SK-N-SH (cell line): ENCODE measurements at regions not wholly inside any gene's neighbourhood (a gene's known extent, or its start where the extent isn't known, plus 50 kb on each side); places are given as distances from the start of the nearest gene placed in this dataset.

ENCODE experiments used
- CTCF ChIA-PET: fragments of 300-600, 350-600 bp; formaldehyde crosslinking; extraction: SDS; loops from one replicate; lab custom pipeline; 2021; lab: Yijun Ruan, JAX
- POLR2A ChIA-PET: fragments of 350-600 bp; sonication (Branson Sonifier 250); formaldehyde crosslinking; extraction: SDS; loops from one replicate; lab custom pipeline; 2020; ENCODE audit warnings: antibody characterized with exemption, inconsistent platforms; lab: Yijun Ruan, JAX
- DNase-seq: peaks from one replicate; pipeline ENCODE4 v3.0.0; 2012
- H2AFZ ChIP-seq: fragments of 200-600 bp; sonication (generic); 2 replicates; pipeline ENCODE4 v1.8.1; 2016; ENCODE audit warnings: antibody characterized with exemption, mild to moderate bottlenecking, low read depth
- H3F3A ChIP-seq: fragments of 200-600 bp; sonication (generic); replicated peaks from 2 replicates; pipeline ENCODE3; 2016; ENCODE audit warnings: antibody characterized with exemption, mild to moderate bottlenecking; ENCODE audit not compliant: insufficient read depth
- H3K27ac ChIP-seq, 2 experiments: fragments of 200-500 bp in 1 of 2; fragments of 200-600 bp in 1 of 2; sonication (Bioruptor generic) in 1 of 2; sonication (generic), shearing (Covaris generic) in 1 of 2; 2 replicates each; pipeline versions ENCODE4 v1.5.1 to v1.6.1; 2014 to 2016; ENCODE audit warnings: low read depth in 2 of 2, inconsistent platforms in 1 of 2, low read length in 1 of 2, mild to moderate bottlenecking in 1 of 2, mixed read lengths in 1 of 2
- H3K27me3 ChIP-seq: fragments of 200-600 bp; sonication (generic), shearing (Covaris generic); 2 replicates; pipeline ENCODE4 v1.6.1; 2016; ENCODE audit warnings: mixed run types; ENCODE audit not compliant: insufficient read depth
- H3K36me3 ChIP-seq, 2 experiments: fragments of 200-500 bp in 1 of 2; fragments of 200-600 bp in 1 of 2; sonication (Bioruptor generic) in 1 of 2; sonication (generic) in 1 of 2; replicated peaks in 1 of 2; 2 replicates each; pipeline versions ENCODE3 to v1.5.1; 2014 to 2016; ENCODE audit warnings: low read length in 1 of 2, mild to moderate bottlenecking in 1 of 2; ENCODE audit not compliant: insufficient read depth in 2 of 2, control insufficient read depth in 1 of 2
- H3K4me1 ChIP-seq, 2 experiments: fragments of 200-500 bp in 1 of 2; fragments of 200-600 bp in 1 of 2; sonication (Bioruptor generic) in 1 of 2; sonication (generic), shearing (Covaris generic) in 1 of 2; 2 replicates each; pipeline versions ENCODE4 v1.5.1 to v1.6.1; 2014 to 2016; ENCODE audit warnings: low read depth in 1 of 2, low read length in 1 of 2, mixed run types in 1 of 2; ENCODE audit not compliant: insufficient read depth in 2 of 2, control insufficient read depth in 1 of 2
- H3K4me2 ChIP-seq: fragments of 200-600 bp; sonication (generic), shearing (Covaris generic); 2 replicates; pipeline ENCODE4 v1.6.1; 2017; ENCODE audit warnings: mixed run types
- H3K4me3 ChIP-seq, 2 experiments: fragments of 200-500 bp in 1 of 2; fragments of 200-600 bp in 1 of 2; sonication (Bioruptor generic) in 1 of 2; sonication (generic), shearing (Covaris generic) in 1 of 2; 2 replicates each; pipeline versions ENCODE4 v1.5.1 to v1.8.1; 2014 to 2016; ENCODE audit warnings: low read depth in 2 of 2, inconsistent platforms in 1 of 2, low read length in 1 of 2, mild to moderate bottlenecking in 1 of 2, mixed read lengths in 1 of 2, moderate library complexity in 1 of 2
- H3K79me2 ChIP-seq: fragments of 200-600 bp; sonication (generic); 2 replicates; pipeline ENCODE4 v1.8.1; 2017; ENCODE audit warnings: mild to moderate bottlenecking; ENCODE audit not compliant: insufficient read depth
- H3K9ac ChIP-seq: fragments of 200-600 bp; sonication (generic); 2 replicates; pipeline ENCODE4 v1.6.1; 2017; ENCODE audit warnings: mixed run types
- H3K9me2 ChIP-seq: fragments of 200-600 bp; sonication (generic); 2 replicates; pipeline ENCODE4 v1.6.1; 2017; ENCODE audit warnings: mixed run types
- H3K9me3 ChIP-seq: fragments of 200-600 bp; sonication (generic); 2 replicates; pipeline ENCODE4 v1.6.1; 2017; ENCODE audit warnings: mixed run types, mild to moderate bottlenecking, moderate library complexity
- H4K20me1 ChIP-seq: fragments of 200-600 bp; sonication (generic); 2 replicates; pipeline ENCODE4 v1.6.1; 2017; ENCODE audit warnings: mild to moderate bottlenecking, mixed run types; ENCODE audit not compliant: insufficient read depth
- CTCF ChIP-seq: fragments of 200-600 bp; sonication (generic); IDR thresholded peaks from 2 replicates; pipeline ENCODE4 v1.6.1; 2017; ENCODE audit warnings: antibody characterized with exemption, mild to moderate bottlenecking, moderate library complexity
- ELF1 ChIP-seq: IDR thresholded peaks from 2 replicates; pipeline ENCODE4 v1.4.0; 2012
- EP300 ChIP-seq, 2 experiments: IDR thresholded peaks; 2 replicates each; pipeline versions ENCODE4 v1.4.0 to v1.6.1; 2012; ENCODE audit warnings: borderline replicate concordance in 1 of 2, low read depth in 1 of 2, low read length in 1 of 2
- FOSL2 ChIP-seq: IDR thresholded peaks from 2 replicates; pipeline ENCODE4 v1.4.0; 2012; ENCODE audit warnings: low read depth, mild to moderate bottlenecking, moderate library complexity, borderline replicate concordance
- GABPA ChIP-seq: IDR thresholded peaks from 2 replicates; pipeline ENCODE4 v1.4.0; 2012; ENCODE audit warnings: low read depth, mild to moderate bottlenecking
- GATA2 ChIP-seq: sonication (generic); formaldehyde crosslinking; IDR thresholded peaks from 2 replicates; pipeline ENCODE4 v1.5.0; 2020; ENCODE audit warnings: mild to moderate bottlenecking, missing genetic modification reagents
- IRF3 ChIP-seq: fragments of 150-350 bp; IDR thresholded peaks from 2 replicates; pipeline ENCODE4 v1.6.1; 2016; ENCODE audit warnings: mild to moderate bottlenecking, low read depth, low read length
- JUND ChIP-seq: IDR thresholded peaks from 2 replicates; pipeline ENCODE4 v1.4.0; 2012
- MEF2A ChIP-seq: IDR thresholded peaks from 2 replicates; pipeline ENCODE4 v1.4.0; 2012; ENCODE audit warnings: low read depth, borderline replicate concordance
- NFIC ChIP-seq: IDR thresholded peaks from 2 replicates; pipeline ENCODE4 v1.4.0; 2012; ENCODE audit warnings: borderline replicate concordance
- NRF1 ChIP-seq: IDR thresholded peaks from 2 replicates; pipeline ENCODE4 v1.6.1; 2012; ENCODE audit warnings: low read depth, mild to moderate bottlenecking, low read length
- POLR2AphosphoS5 ChIP-seq: IDR thresholded peaks from 2 replicates; pipeline ENCODE4 v1.6.1; 2012; ENCODE audit warnings: low read depth, low read length
- REST ChIP-seq: IDR thresholded peaks from 2 replicates; pipeline ENCODE4 v1.6.1; 2012; ENCODE audit warnings: mild to moderate bottlenecking, low read depth, low read length, moderate library complexity
- RXRA ChIP-seq: IDR thresholded peaks from 2 replicates; pipeline ENCODE4 v1.4.0; 2012; ENCODE audit warnings: low read depth, mild to moderate bottlenecking, borderline replicate concordance
- SIN3A ChIP-seq: IDR thresholded peaks from 2 replicates; pipeline ENCODE4 v1.6.1; 2012; ENCODE audit warnings: low read depth, mild to moderate bottlenecking, low read length, moderate library complexity, borderline replicate concordance
- SMC3 ChIP-seq: IDR thresholded peaks from 2 replicates; pipeline ENCODE4 v1.6.1; 2012; ENCODE audit warnings: low read depth, low read length, improper control_type of control experiment
- TCF12 ChIP-seq: IDR thresholded peaks from 2 replicates; pipeline ENCODE4 v1.4.0; 2012
- TEAD4 ChIP-seq: IDR thresholded peaks from 2 replicates; pipeline ENCODE4 v1.4.0; 2012; ENCODE audit warnings: mild to moderate bottlenecking, borderline replicate concordance; ENCODE audit not compliant: insufficient read depth
- USF2 ChIP-seq: fragments of 150-350 bp; IDR thresholded peaks from 2 replicates; pipeline ENCODE4 v1.6.1; 2017; ENCODE audit warnings: antibody characterized with exemption, low read length, low read depth, borderline replicate concordance
- WGBS: methylation state at CpG from one replicate; pipeline ENCODE4 v1.1.6; 2017; ENCODE audit warnings: low lambda C conversion rate; 5-methylcytosine and 5-hydroxymethylcytosine counted together

- Histone ChIP-seq H4K20me1 (no peaks in the 10 kb centered on the region), H3K79me2 (no peaks in the 10 kb centered on the region), H3K36me3 (no peaks in the 10 kb centered on the region), H2AFZ (no peak overlapping the region), H3K9me2 (no peaks in the 10 kb centered on the region), H3K9ac (no peak overlapping the region), H3K4me3 (no peak overlapping the region), H3K9me3 (no peaks in the 10 kb centered on the region), H3K4me2 (no peak overlapping the region), H3K27ac (no peak overlapping the region), H3K4me1 (no peaks in the 10 kb centered on the region), H3F3A (no peaks in the 10 kb centered on the region), H3K27me3 (no peaks in the 10 kb centered on the region)
- no peak for DNase-seq
- ChIA-PET POLR2A (no interaction called here), CTCF (interaction anchor here (0.5 kb wide), 1 partner anchor 66 kb away, joined by 3 read pairs; no protein-coding TSS in a partner anchor)
- TF ChIP-seq TEAD4 (no peak), CTCF (no peak), SMC3 (no peak), NFIC (no peak), IRF3 (no peak), USF2 (no peak), TCF12 (no peak), ELF1 (no peak), REST (no peak), RXRA (no peak), MEF2A (no peak), GABPA (no peak), EP300 (IDR thresholded peaks at IDR 0.05; ENCODE audit: borderline replicate concordance in 1 of 2, low read depth in 1 of 2, low read length in 1 of 2) (no peak), NRF1 (no peak), SIN3A (no peak), POLR2AphosphoS5 (no peak), GATA2 (CRISPR knock-in tag) (no peak), FOSL2 (no peak), JUND (no peak)
- WGBS: 0% methylated on average over 1 of the region's 1 CpG
These were observed 69.6 kb upstream of the COL8A1 start for GRCh38 chr3:99568663-99569335.
